HL-60 (cell line): ENCODE measurements at regions not wholly inside any gene's neighbourhood (a gene's known extent, or its start where the extent isn't known, plus 50 kb on each side); places are given as distances from the start of the nearest gene placed in this dataset.

Experiments
- CTCF ChIP-seq: IDR thresholded peaks from one replicate; pipeline ENCODE4 v1.5.1; 2011; ENCODE audit warnings: low read length, control low read depth, inconsistent platforms; ENCODE audit not compliant: insufficient read depth
- POLR2AphosphoS5 ChIP-seq: IDR thresholded peaks from 2 replicates; pipeline ENCODE4 v1.6.1; 2012; ENCODE audit warnings: low read depth
- REST ChIP-seq: IDR thresholded peaks from 2 replicates; pipeline ENCODE4 v1.6.1; 2012; ENCODE audit warnings: low read depth; ENCODE audit not compliant: insufficient replicate concordance
- SPI1 ChIP-seq: IDR thresholded peaks from 2 replicates; pipeline ENCODE4 v1.6.1; 2012; ENCODE audit warnings: low read depth, mild to moderate bottlenecking, borderline replicate concordance

- TF ChIP-seq CTCF (no peak), REST (no peak), SPI1 (no peak), POLR2AphosphoS5 (no peak)
Observed at GRCh38 chr15:36498916-36499315, 80.5 kb upstream of the CDIN1 start.
